GM18508 (cell line): ENCODE measurements at regions not wholly inside any gene's neighbourhood (a gene's known extent, or its start where the extent isn't known, plus 50 kb on each side); places are given as distances from the start of the nearest gene placed in this dataset.

ENCODE experiments used
- ATAC-seq: cut with Tn5 transposase; IDR thresholded peaks from one replicate; pipeline ENCODE4 v1.9.1; 2021; ENCODE audit warnings: moderate number of reproducible peaks; ENCODE audit not compliant: insufficient read depth, unreplicated experiment

DNA sequence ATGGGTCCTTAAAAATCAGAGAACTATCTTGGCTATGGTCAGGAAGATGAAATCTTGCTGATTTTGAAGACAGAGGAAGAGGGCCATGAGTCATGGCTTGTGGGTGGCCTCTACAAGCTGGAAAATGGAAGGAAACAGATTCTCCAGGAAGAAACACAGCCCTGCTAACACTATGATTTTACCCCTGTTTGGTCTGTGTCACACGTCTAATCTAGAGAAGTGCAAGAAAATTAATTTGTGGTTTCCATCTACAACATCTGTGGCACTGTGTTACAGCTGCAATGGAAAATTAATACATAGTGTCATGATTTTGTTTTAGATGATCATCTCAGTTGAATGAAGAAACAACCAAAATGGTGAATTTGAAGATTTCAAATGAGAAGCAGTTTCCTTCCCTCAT is 288.7 kb upstream of the NRIP1 start:
- no peak for ATAC-seq

DNA sequence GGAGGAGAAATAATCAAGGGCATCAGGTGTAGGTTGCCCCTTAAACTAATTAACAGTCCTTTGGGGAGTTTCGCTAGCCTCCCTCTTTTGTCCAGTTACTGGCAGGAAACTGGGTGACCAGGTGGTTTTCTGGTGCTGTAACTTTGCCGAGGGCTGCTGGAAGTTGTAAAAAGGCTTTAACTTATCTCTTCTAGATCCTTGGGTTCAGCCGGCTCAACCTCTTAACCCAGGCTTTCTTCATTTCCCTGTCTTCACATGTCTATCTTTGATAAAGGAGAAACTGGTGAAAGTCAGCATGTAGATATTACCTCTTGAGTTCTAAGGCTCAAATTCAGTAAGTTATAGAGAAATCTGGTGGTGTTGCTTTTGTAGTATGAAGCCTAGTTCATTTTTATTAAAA is 289.7 kb upstream of the NRIP1 start:
- no peak for ATAC-seq

DNA sequence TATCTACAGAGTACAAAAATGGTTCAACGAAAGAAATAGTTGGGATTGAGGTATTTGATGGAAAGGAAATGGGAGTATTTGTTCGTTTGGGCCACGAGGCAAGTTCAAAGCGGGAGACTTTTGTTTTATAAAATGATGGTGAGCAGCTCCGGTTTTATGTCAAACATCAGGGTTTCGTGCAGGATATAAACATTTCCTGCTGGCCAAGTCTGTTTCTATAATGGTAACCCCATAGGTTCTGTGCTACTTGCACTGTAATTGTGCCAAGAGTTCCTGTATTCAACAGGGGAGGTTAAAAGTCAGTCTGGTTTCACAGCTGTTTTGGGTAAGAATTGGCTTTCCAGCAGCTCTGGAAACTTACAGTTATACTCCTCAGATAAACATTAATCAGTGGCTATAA is 290.3 kb upstream of the NRIP1 start:
- no peak for ATAC-seq

DNA sequence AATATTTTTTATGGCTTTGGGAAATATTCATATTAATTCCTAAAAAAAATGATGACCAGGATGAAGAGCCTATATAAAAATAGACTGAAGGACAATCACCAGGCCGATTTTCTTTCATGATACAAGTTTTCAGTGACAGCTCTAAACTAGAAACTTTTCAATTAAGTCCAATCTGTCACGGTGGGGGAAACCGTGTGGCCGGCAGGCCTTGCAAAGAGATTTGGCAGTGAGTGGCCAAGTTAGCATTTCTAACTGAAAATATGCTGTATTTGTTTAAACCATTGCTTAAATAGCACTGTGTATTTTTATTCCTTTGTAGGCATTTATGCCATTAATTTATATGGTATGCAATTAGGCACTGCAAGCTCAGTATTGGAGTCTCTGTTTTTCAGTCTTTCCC is 294.5 kb upstream of the NRIP1 start:
- ATAC-seq = no peak

DNA sequence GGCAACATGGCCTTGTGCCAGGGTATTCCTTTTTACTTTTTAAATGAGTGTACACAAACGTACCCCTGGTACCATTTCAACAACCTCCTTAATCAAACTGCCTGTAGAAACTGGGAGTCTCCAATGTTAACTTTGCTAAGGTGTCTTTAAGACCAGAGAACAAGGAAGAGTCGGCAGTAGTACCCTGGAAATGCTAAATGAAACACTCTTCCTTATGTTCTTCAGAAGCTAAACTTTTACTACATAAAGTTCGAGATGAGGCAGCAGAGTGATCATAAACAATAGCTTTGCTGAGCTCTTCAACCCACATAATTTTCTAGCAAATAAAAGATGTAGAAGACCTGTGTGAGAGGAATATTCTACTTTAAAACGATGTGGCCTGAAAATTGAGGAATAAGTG is 297.7 kb upstream of the NRIP1 start:
- no peak for ATAC-seq

DNA sequence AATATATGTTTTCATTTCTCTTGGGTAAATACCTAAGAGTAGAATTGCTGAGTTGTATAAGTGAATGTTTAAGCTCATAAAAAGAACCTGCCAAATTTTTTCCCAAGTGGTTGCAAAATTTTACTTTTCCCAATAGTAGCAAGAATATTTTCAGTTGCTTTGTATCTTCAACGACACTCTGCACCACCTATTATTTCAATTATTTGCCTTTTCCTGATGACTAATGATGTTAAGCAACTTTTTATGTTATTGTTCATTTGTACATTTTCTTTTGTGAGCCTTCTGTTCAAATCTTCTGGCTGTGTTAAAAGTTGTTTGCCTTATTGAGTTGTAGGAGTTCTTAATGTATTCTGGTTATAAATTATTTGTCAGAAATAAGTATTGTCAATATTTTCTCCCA is 299.1 kb upstream of the NRIP1 start:
- no peak for ATAC-seq

DNA sequence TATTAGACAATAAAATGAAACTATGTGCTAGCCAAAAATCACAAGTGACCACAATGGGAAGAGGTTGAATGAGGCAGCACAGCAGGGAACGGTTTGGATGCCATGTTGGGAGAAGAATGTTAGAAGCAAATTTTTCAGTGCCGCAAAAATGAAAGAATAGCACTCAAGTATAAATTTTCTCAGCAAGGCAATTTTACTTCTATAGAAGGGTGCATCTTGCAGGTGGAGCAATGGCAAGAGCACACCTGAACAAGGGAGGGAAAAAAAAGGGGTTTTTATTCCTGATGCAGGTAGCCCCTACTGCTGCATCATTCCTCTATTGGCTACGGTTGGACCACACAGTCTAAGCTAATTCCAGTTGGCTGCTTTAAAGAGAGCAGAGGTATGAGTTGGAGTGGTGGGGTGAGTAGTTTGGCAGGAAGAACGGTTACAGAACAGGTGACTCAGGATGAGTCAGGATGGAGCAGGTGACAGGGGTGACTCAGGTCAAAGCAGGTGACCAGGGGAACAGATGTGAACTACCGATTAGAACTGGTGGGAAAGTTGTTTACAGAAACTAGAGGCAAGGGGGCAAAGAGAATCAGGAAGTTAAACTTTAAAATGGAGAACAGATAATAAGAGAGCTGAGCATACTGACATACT is 301.1 kb upstream of the NRIP1 start:
- ATAC-seq = no peak

DNA sequence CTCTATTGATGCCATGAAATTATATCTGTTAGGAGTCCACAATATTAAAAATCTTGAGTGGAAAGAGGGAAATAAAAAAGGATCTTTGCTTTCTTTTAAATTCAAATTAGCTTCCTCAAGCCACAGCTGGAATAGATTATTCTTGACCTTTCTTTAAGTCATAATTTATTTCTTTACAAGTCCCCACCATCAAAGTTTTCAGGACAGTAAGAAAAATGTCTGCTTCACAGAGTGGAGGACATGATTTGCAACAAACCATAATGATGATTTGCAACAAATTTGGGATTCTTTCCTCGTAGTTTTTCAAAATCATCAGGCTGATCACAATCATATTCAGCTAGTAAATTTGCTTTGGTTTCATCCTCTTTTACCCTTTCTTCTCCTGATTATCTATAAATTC is 301.8 kb upstream of the NRIP1 start:
- ATAC-seq = no peak

DNA sequence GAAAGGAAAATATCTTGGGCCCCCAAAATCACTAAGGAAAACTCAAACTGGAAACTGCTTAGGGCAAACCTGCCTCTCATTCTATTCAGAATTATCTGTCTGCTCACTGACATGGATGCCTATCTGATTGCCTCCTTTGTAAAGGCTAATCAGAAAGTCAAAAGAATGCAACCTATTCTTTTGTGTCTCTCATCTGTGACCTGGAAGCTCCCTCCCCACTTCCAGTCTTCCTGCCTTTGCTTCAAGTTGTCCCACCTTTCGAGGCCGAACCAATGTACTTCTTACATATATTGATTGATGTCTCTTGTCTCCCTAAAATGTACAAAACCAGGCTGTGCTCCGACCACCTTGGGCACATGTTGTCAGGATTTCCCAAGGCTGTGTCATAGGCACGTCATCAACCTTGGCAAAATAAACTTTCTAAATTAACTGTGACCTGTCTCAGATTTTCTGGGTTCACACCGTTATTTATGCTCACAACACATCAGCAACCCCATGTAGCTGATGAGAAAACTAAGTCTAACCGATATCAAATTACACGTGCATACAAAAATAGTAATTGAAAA is 302.3 kb upstream of the NRIP1 start:
- no peak for ATAC-seq

DNA sequence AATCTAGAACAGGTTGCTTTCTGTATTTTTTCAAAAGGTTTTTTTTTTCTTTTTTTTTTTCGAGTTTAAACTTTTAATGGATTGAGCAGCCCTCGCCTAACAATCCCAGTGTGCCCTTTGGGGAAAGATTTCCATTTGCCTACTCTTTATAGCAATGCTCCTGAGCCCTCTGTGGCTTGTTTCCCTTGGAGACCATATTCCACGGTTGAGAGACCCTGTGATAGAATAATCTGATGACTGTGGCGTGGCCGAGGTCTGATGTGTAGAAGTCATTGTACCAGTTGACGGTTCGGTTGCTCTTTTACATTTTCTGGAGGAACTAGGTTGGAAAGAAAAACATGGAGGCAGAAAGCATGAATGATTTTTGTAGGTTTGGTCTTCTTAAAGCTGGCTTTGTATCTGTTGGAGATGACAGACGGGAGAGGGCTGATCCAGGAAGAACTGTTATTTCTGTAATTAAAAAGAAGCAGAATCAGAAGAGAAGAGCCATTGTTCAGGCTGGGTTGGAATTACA is 305.7 kb upstream of the NRIP1 start:
- no peak for ATAC-seq

DNA sequence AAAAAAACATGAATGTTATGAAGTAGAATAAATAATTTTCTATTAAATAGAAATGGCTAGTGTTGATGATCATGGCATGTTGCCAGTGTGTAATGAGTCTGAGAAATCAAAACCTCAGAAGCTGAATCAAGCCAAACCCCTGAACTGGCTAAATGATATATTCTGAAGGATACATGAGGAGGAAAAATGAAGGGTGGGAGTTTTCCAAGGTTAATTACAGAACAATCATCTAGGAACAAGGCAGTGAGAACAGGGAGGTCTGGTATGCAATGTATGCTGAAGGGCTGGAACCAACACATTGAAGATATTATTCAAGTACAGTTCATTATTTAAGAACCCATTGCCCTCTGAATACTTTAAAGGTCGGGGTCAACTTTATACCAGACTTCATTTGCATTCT is 309.1 kb upstream of the NRIP1 start:
- ATAC-seq = no peak

DNA sequence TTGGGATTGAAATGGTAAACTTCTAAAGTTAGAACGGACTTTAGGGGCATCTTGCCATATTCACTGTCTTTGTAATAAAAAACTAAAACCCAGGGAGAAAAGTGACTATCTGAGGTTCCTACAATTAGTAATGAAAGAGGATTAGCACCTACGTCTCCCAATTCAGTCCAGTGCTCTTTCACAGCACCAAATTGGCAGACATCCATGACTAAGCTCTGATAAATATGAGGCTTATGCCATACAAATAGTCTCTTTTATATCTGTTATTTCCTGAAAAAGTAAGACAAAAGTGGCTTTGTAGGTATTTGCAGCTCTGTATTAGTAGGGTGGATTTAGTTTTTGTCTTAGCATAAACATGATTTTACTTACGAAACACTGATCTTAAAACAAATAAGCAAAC is 315.0 kb upstream of the NRIP1 start:
- ATAC-seq = no peak

DNA sequence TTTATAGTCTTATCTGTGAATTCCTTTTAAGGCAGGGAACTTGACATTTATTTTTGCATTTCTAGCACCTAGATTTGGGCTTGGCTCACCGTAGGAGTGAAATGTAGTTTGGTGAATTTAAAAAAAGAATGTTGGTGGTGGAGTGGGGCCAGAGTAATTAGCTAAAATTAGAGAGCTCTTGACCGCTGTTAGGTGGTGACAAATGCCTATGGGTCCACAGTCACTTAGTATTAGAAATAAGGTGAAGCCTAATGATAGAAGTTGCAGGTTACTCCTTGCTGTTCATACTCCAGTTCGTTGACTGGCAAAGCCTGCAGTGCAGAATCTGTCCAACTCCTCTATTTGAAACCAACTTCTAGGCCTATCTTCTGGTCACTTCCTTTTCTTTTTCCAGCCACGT is 318.8 kb upstream of the NRIP1 start:
- no peak for ATAC-seq

DNA sequence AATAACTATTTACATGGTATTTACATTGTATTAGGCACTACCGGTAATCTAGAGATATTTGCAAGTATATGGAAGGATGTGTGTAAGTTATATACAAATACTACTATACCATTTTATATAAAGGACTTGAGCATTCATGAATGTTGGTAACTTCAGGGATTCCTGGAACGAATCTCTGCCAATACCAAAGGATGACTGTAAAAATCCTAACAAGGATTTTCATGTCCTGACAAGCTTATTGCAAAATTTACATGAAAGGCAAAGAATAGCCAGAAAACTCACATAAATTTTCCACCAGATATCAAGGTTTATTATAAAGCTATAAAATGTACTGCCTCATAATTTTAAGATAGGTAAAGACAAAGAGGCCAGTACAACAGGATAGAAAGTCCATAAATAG is 325.2 kb upstream of the NRIP1 start:
- no peak for ATAC-seq

DNA sequence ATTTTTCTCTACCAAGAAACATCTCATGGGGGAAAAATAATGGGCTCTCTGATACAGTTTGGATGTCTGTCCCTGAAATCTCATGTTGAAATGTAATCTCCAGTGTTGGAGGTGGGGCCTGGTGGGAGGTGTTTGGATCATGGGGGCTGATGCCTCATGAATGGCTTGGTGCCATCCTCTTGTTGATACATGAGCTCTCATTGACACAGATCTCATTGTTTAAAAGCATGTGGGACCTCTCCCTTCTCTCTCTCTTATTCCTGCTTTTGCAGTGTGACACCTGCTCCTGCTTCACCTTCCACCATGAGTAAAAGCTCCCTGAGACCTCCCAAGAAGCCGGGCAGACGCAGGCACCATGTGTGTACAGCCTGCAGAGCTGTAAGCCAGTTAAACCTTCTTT is 332.5 kb upstream of the NRIP1 start:
- ATAC-seq = no peak

DNA sequence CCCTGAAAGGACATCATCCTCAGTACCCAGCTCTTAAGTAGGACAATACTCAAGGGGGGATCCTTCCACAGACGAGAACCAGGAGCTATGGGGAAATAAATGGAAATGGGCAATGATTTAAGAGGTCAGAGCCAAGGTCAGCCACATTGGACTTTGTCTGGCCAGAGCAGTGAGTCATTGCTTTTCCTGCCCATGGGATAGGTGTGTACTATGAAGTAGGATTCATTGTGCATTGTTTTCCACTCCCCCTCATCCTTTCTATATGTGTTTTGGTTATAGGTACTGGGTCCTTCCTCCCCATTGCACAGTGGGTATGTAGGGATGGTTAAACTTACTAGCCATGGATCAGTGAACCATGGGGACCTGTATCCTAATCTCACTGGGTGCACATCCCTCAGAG is 328.9 kb upstream of the USP25 start:
- no peak for ATAC-seq

DNA sequence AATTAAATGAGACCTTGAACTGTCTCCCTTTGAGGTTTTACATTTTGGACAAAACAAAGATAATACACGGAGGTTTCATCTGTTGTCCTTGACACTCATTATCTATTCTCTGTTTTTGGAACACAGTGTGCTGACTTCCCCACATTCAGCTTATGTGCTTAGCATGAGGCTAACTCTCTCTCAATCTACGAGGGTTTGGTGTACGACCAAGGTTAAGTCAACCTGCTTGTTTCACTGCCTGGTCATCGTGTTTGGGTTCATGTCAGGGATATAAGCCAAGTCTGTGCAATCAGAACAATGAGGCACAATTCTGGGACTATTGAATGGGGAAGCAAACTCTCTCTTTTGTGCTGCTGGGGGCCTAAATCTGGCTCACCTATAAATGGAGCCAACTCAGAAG is 328.5 kb upstream of the USP25 start:
- ATAC-seq = no peak

DNA sequence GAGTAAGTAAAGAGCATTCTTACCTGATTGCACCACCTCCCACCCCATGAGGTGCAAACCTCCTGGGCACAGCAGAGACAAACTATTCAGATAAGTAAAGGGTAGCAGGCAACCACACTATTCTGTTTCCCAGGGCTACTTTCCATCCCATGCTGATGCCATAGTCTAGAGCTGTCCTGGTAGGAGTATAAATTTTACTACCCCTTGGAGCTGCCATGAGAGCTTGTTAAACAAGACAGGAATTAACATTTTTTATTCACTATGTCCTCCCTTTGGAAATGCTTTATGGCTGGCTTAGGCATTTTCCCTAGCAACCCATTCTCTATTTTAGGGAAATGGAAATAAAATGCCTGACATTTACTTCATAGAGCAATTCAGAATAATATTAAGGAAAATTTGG is 324.6 kb upstream of the USP25 start:
- no peak for ATAC-seq

DNA sequence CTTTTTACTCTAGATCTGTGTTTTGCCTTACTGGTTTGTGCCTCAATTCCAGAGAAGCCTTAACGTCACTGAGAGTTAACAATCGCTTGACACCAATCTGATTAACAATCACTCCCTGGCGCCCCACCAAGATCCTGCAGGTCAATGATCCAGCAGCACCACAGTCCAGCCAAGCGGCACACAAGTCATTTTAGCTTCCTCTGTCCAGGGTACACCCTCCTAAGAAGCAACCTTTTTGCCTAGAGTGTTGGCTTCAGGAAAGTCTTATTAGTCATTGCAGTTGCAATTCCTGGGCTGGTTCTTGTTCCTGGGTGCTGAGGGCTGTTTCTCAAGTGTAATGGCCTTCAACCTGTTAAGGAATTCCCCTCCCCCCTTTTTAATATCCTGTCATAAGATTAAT is 323.0 kb upstream of the USP25 start:
- ATAC-seq = no peak

DNA sequence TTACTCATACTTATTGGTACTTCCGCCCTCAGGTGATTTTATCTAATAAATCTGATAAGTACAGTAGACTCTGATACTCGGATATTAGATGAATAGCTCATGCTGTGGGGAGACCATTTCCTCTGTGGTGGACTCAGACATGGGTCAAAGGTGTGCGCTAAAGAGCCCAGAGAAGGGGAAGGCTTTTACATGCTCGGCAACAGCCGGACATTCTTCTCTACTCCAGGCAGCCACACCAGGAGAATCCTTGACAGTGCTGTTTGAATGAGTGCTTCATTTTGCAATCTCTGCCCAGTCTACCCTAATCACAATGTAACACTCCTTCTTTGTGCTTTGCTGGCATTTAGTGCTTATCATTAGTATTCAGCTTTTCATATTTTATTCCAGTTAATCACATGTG is 322.2 kb upstream of the USP25 start:
- ATAC-seq = no peak

DNA sequence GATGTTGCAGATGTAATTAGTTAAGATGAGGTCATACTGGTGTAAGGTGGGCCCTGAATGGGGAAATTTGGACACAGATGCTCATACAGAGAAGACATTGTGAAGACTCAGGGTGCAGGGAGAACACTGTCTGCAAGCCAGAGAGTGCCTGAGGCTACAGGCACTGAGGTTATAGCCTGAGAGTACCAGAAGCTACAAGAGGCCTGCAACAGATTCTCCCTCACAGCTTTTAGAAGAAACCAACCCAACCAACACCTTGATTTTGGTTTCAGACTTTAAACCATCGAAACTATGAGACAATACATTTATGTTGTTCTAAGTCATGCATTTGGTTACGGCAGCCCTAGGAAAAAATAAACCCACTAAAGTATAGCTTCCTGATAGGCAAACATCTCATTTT is 321.7 kb upstream of the USP25 start:
- ATAC-seq = peak; percentile 88

DNA sequence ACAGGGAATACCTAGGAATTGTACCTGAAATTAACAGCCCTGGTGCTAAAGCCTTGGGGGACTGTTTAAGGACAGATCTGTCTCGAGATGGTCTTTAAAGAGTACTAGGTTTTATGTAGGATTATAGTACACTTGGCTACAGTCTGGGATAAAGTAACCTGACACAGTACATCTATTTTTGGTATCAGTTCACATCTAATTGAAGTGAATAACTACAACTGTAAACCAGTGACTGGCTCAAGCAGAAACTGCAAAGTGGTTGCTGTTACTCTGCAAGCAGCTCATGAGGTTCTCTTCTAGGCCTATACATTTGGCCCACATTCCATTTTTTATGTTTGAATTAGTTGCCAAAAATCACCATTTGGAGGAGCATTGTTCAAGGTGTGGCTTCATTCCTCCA is 320.8 kb upstream of the USP25 start:
- ATAC-seq = no peak

DNA sequence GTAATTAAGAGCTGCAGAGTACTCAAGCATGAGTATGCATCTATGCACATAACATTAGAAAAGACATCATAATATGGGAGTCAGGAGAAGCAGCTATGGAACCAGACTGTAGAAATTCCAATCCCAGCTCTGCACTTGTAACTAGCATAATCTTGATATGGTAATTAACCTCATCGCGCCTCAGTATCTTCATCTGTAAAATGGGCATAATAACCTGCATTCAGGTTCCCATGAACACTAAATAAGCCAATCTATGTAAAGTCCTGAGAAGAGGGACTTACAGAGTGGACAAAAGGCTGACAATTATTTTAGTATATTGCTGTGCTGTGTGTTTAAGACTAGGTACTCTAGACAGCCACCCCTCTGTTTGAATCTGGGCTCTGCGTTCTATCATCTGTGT is 318.9 kb upstream of the USP25 start:
- ATAC-seq = no peak
